KMS-11 (cell line): ENCODE measurements at regions not wholly inside any gene's neighbourhood (a gene's known extent, or its start where the extent isn't known, plus 50 kb on each side); places are given as distances from the start of the nearest gene placed in this dataset.

Experiments used
- H2AFZ ChIP-seq: fragments of 200-600 bp; sonication (generic); 2 replicates; pipeline ENCODE4 v1.6.1; 2016; ENCODE audit warnings: antibody characterized with exemption, mixed run types, low read depth
- H3K27ac ChIP-seq: fragments of 200-600 bp; sonication (generic); 2 replicates; pipeline ENCODE4 v1.6.1; 2016; ENCODE audit warnings: mild to moderate bottlenecking, mixed run types
- H3K27me3 ChIP-seq: fragments of 200-600 bp; sonication (generic); 2 replicates; pipeline ENCODE4 v1.6.1; 2017; ENCODE audit warnings: mild to moderate bottlenecking, low read depth, mixed run types, moderate library complexity; ENCODE audit not compliant: insufficient read depth
- H3K36me3 ChIP-seq: fragments of 200-600 bp; sonication (generic); 2 replicates; pipeline ENCODE4 v1.6.1; 2017; ENCODE audit warnings: mild to moderate bottlenecking, mixed run types; ENCODE audit not compliant: insufficient read depth
- H3K4me1 ChIP-seq: fragments of 200-600 bp; sonication (generic); 2 replicates; pipeline ENCODE4 v1.6.1; 2016; ENCODE audit warnings: mild to moderate bottlenecking, low read depth, mixed run types; ENCODE audit not compliant: poor library complexity, severe bottlenecking
- H3K4me2 ChIP-seq: fragments of 200-600 bp; sonication (generic); 2 replicates; pipeline ENCODE4 v1.7.0; 2016; ENCODE audit warnings: mild to moderate bottlenecking, mixed run types
- H3K4me3 ChIP-seq: fragments of 200-600 bp; sonication (generic); IDR thresholded peaks from 2 replicates; pipeline ENCODE4 v1.6.1; 2017; ENCODE audit warnings: low read depth, low read length, mixed read lengths; ENCODE audit not compliant: insufficient read depth
- H3K79me2 ChIP-seq: fragments of 200-600 bp; sonication (generic); 2 replicates; pipeline ENCODE4 v1.6.1; 2016; ENCODE audit warnings: low read depth, mixed run types; ENCODE audit not compliant: insufficient read depth
- H3K9ac ChIP-seq: fragments of 200-600 bp; sonication (generic); 2 replicates; pipeline ENCODE4 v1.6.1; 2016; ENCODE audit warnings: mild to moderate bottlenecking, mixed run types
- H4K20me1 ChIP-seq: fragments of 200-600 bp; sonication (generic); 2 replicates; pipeline ENCODE4 v1.6.1; 2016; ENCODE audit warnings: mild to moderate bottlenecking, mixed run types; ENCODE audit not compliant: insufficient read depth
- CTCF ChIP-seq: fragments of 200-600 bp; sonication (generic); conservative IDR thresholded peaks from 2 replicates; pipeline ENCODE4 v1.6.1; 2017; ENCODE audit warnings: low read depth, mild to moderate bottlenecking, antibody characterized with exemption, low read length, moderate library complexity, mixed read lengths

GRCh38 chr13:50449465-50449864, 394.0 kb downstream of the DLEU7 start:
- Histone ChIP-seq H3K4me3 (no peak overlapping the region), H3K4me1 (no peaks in the 10 kb centered on the region)

GRCh38 chr13:50450279-50450678, 393.2 kb downstream of the DLEU7 start:
- H3K4me2 ChIP-seq, result no peak overlapping the region
- H2AFZ ChIP-seq, result no peak overlapping the region
- H3K27me3 ChIP-seq, result no peaks in the 10 kb centered on the region
- no peaks in the 10 kb centered on the region for H3K4me1 ChIP-seq
- no peak overlapping the region for H3K4me3 ChIP-seq
- no peaks in the 10 kb centered on the region for H4K20me1 ChIP-seq
- no peak overlapping the region for H3K27ac ChIP-seq
- H3K9ac ChIP-seq, result no peak overlapping the region
- no peaks in the 10 kb centered on the region for H3K79me2 ChIP-seq
- TF ChIP-seq CTCF, result no peak
- no peaks in the 10 kb centered on the region for H3K36me3 ChIP-seq

More at GRCh38 chr13:50449465-50449864, 394.0 kb downstream of the DLEU7 start:
- H4K20me1 ChIP-seq, result no peaks in the 10 kb centered on the region
- no peak overlapping the region for H2AFZ ChIP-seq
- H3K4me2 ChIP-seq, result no peak overlapping the region
- H3K27ac ChIP-seq, result no peak overlapping the region
- H3K79me2 ChIP-seq, result no peaks in the 10 kb centered on the region
- H3K27me3 ChIP-seq, result no peaks in the 10 kb centered on the region
- no peak overlapping the region for H3K9ac ChIP-seq
- H3K36me3 ChIP-seq, result no peaks in the 10 kb centered on the region
- TF ChIP-seq CTCF, result no peak

GRCh38 chr13:50451609-50452008, 391.9 kb downstream of the DLEU7 start:
- H3K4me1 ChIP-seq, result no peaks in the 10 kb centered on the region
- no peak overlapping the region for H3K4me3 ChIP-seq
- H3K4me2 ChIP-seq, result no peak overlapping the region
- H3K27ac ChIP-seq, result no peak overlapping the region
- H3K27me3 ChIP-seq, result no peaks in the 10 kb centered on the region
- no peak overlapping the region for H2AFZ ChIP-seq
- H3K36me3 ChIP-seq, result no peaks in the 10 kb centered on the region
- no peaks in the 10 kb centered on the region for H3K79me2 ChIP-seq
- TF ChIP-seq CTCF, result no peak
- H4K20me1 ChIP-seq, result no peaks in the 10 kb centered on the region
- H3K9ac ChIP-seq, result no peak overlapping the region

GRCh38 chr13:50452028-50452427, 391.5 kb downstream of the DLEU7 start:
- H3K27me3 ChIP-seq, result no peaks in the 10 kb centered on the region
- no peak overlapping the region for H3K9ac ChIP-seq
- H3K4me3 ChIP-seq, result no peak overlapping the region
- no peak for TF ChIP-seq CTCF
- no peaks in the 10 kb centered on the region for H3K36me3 ChIP-seq
- H3K4me2 ChIP-seq, result no peak overlapping the region
- no peak overlapping the region for H3K27ac ChIP-seq
- H3K4me1 ChIP-seq, result no peaks in the 10 kb centered on the region
- H2AFZ ChIP-seq, result no peak overlapping the region
- H4K20me1 ChIP-seq, result no peaks in the 10 kb centered on the region
- H3K79me2 ChIP-seq, result no peaks in the 10 kb centered on the region

- no peak overlapping the region for H3K9ac ChIP-seq
- no peaks in the 10 kb centered on the region for H3K79me2 ChIP-seq
- H4K20me1 ChIP-seq, result no peaks in the 10 kb centered on the region
- no peak for TF ChIP-seq CTCF
- H3K27me3 ChIP-seq, result no peaks in the 10 kb centered on the region
- H3K4me3 ChIP-seq, result no peak overlapping the region
- no peak overlapping the region for H2AFZ ChIP-seq
- H3K27ac ChIP-seq, result no peak overlapping the region
- H3K4me1 ChIP-seq, result no peaks in the 10 kb centered on the region
- H3K36me3 ChIP-seq, result no peaks in the 10 kb centered on the region
- no peak overlapping the region for H3K4me2 ChIP-seq
Measured at GRCh38 chr13:50452756-50453155, 390.7 kb downstream of the DLEU7 start.
